ENCODE measurements at regions not wholly inside any gene's neighbourhood (a gene's known extent, or its start where the extent isn't known, plus 50 kb on each side); places are given as distances from the start of the nearest gene placed in this dataset.
"Not testable (repeated sequence)": the region's sequence is repeated elsewhere in the genome, so short reads cannot be mapped to it uniquely, and the experiment has no call there.

- DNase-seq, result no peak
Measured at GRCh38 chr19:28169168-28169887, 1043.6 kb downstream of the UQCRFS1 start.

DNA sequence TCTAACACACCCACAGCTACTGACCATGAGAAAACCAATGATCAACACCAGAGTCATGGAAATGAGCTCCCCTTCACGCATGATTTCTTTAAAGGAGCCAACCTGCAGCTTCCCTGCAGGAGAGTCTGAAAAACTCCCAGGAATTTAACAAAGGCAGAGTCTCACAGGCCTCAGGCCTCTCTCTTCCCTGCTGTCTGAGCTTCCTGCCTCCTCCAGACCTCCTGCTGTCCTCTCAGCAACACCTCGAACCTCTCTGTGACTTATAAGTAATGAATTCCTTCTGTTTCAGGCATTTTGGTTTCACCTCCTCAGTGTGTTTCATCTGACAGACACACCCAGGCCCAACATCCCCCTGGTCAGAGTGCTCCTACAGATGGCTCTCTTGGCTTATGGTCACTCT is 1044.4 kb downstream of the UQCRFS1 start:
- no peak for DNase-seq

DNA sequence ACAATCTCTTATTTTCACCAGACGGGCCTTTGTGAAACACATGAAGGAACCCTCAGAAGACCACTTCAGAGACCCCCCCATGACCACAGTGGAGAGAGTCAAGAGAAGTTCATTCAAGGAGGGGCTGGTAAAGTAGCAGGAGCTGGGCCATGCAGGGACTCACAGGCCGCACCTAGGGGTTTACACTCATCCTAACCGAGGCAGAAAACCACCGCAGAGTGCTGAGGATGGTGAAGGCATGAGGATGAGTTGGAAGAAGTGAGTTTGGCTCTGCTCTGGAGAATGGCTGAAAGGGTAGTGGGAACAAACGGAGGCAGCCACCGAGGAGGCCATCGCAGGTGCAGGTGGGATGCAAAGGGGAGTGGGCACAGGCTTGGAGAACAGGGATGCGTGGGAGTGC is 1046.9 kb downstream of the UQCRFS1 start:
- DNase-seq, result no peak

- DNase-seq, result no peak
Measured at GRCh38 chr19:28164214-28164613, 1048.7 kb downstream of the UQCRFS1 start.

DNA sequence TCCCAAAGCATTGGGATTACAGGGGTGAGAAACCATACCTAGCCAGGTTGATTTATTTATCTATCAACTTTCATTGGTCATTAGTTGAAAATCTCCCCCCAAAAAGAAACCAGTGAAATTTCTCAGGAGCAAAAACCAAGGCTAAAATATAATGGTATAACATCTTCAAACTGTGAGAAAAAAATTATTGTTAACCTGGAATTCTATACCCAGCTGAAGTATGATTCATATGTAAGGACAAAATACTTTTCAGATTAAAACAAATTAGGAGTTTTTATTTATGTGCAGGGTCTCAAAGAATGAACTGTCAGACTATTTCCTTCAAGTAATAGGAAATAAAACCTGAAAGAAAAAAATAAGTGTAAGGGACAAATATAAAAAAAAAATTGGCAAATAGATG is 1053.9 kb downstream of the UQCRFS1 start:
- no peak for DNase-seq

GRCh38 chr19:28155265-28155664 is 1057.7 kb downstream of the UQCRFS1 start:
- DNase-seq, result no peak

- no peak for DNase-seq
Measured at GRCh38 chr19:28154077-28154476, 1058.9 kb downstream of the UQCRFS1 start.

DNA sequence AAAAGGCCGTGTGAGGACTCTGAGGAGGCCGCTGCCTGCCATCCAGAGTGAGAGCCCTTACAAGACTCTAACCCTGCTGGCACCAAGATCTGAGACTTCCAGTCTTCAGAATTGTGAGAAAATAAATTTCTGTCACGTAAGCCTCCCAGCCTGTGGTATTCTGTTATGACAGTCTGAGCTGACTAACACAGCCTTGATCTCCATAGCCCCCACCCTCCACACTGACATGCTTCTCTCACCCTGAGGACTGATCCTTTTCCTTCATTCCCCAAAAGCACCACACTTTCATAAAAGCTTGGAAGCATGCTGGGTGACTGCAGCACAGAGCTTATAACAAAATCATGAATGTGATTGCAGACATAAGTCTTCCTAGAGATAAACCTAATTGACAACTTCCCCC is 1059.8 kb downstream of the UQCRFS1 start:
- DNase-seq, result no peak

- DNase-seq, result no peak
Measured at GRCh38 chr19:28152195-28152594, 1060.8 kb downstream of the UQCRFS1 start.

DNA sequence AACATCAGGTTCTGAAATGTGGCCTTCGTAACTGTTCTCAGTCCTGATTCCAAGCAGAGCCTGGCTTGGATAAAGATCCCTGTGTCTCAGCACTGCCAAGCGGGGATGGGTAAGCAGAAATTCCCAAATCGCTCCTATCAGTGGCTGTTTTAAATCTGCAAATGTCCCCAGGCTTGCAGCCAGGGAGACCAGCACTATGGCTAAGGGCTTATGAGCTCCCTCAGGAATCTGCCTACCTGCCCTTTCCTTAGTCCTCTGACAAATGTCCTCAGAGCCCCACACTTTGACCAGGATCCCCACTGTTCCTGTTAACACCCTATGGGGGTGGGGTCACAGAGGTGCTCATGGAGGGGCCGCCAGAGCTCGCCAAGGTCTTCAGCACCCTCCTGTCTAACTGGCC is 1062.8 kb downstream of the UQCRFS1 start:
- no peak for DNase-seq

- DNase-seq, result no peak
Measured at GRCh38 chr19:28148554-28148953, 1064.4 kb downstream of the UQCRFS1 start.

DNA sequence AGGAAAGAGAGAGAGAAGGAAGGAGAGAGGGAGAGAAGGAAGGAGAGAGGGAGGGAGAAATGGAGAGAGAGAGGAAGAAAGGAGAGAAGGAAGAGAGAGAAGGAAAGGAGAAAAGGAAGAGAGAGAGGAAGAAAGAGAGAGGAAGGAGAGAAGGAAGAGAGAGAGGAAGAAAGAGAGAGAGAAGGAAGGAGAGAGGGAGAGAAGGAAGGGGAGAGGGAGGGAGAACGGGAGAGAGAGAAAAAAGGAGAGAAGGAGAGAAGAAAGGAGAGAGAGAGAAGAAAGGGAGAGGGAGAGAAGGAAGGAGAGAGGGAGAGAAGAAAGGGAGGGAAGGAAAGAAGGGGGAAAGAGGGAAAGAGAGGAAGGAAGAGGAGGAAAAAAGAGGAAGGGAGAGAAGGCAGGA is 1070.7 kb downstream of the UQCRFS1 start:
- DNase-seq, result no peak

- no peak for DNase-seq
Measured at GRCh38 chr19:28140201-28140600, 1072.8 kb downstream of the UQCRFS1 start.

DNA sequence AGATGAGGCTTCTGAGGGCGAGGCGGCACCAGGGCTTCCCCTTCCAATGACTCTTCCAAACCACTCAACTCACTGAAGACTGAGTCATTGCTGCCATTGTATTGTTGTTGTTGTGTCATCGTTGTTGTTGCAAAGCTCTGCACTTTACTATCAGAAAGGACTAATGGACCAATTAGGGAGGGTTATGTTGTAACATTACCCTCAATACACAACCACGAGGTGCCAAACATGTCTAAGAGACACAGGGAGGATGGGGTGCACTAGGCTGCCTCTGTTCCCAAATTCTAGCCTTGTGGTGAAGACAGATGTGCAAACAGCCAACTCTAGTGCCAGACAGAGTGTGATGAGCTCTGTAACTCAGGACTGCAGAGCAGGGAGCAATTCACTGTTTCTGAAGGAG is 1075.2 kb downstream of the UQCRFS1 start:
- no peak for DNase-seq

DNA sequence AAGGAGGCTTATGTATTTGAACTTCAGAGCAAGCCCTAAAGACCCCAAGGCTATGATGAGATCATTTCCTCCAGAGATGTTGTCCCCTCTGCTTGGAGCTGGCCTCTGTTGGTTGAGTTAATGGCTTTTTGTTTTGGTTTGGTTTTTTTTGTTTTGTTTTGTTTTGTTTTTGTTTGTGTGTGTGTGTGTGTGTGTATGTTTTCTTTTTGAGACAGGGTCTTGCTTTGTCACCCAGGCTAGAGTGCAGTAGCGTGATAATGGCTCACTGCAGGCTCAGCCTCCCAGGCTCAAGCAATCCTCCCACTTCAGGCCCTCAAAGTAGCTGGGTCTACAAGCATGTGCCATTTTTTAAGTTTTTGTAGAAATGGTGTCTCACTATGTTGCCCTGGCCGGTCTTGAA is 1076.2 kb downstream of the UQCRFS1 start:
- no peak for DNase-seq

DNA sequence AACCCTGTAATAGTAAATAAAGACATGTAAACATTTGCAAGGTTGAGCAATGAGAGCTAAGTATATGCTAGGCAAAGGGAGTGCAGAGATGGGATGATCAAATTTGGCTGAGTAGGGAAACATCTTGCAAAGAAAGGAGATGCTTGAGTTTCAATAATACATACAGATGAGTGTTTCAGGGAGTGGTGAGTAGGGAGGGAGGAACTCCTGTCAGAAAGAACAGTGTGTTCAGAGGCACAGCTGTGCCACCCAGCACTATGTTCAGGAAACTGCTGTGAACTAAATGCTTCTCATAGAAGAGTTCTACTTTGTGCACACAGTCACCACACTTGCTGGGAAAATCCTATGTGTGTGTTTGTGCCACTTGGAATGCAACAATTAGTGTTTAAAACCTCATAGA is 1077.1 kb downstream of the UQCRFS1 start:
- no peak for DNase-seq

- no peak for DNase-seq
Measured at GRCh38 chr19:28134311-28134710, 1078.6 kb downstream of the UQCRFS1 start.

GRCh38 chr19:28130881-28131280 is 1082.1 kb downstream of the UQCRFS1 start:
- not testable (repeated sequence) for DNase-seq

GRCh38 chr19:28130066-28130511 is 1082.9 kb downstream of the UQCRFS1 start:
- DNase-seq, result no peak

DNA sequence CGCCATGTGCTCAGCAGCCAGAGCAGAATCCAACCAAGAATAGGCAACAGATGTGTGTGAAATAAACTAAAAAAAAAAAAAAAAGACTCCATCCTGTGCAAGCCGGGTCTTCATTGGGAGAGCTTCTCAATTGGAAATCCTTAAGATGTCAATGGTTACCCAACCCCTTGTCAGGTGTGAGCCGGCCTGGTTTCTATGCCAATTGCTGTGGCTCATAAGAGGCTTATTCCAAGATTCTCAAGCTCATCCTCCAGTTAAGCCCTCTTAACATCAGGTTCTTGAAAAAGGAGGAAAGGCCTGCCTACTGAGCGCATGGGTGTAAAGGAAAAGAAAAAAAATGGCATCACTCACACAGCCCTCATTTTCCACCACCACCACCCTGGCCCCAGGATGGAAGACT is 1084.6 kb downstream of the UQCRFS1 start:
- DNase-seq, result no peak

- no peak for DNase-seq
Measured at GRCh38 chr19:28126135-28126898, 1086.6 kb downstream of the UQCRFS1 start.

DNA sequence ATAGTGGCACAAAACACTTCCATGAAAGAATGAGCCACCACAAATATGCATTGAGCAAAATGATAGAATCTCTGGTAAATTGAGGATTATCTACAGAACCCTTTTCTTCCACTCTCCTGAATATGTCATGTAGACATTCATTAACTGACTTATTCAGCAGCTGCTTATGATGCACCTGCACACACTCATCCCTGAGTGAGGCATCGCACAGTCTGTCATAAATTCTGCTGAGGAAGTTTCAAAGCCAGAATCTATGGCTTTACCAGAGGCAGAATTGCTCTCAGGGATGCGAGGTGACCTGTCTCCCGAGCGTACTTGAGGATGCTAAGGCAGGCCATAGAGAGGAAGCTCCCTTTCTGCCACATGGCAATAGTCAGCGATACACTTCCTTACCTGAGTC is 1090.2 kb downstream of the UQCRFS1 start:
- no peak for DNase-seq

- DNase-seq, result no peak
Measured at GRCh38 chr19:28118235-28118634, 1094.7 kb downstream of the UQCRFS1 start.

GRCh38 chr19:28117143-28117542 is 1095.8 kb downstream of the UQCRFS1 start:
- no peak for DNase-seq

- not testable (repeated sequence) for DNase-seq
Measured at GRCh38 chr19:28116379-28116778, 1096.6 kb downstream of the UQCRFS1 start.

Data from NCI-H2081 (cell line).